Middle frontal gyrus (tissue), 1 donor: ENCODE measurements at regions not wholly inside any gene's neighbourhood (a gene's known extent, or its start where the extent isn't known, plus 50 kb on each side); places are given as distances from the start of the nearest gene placed in this dataset.
A peak's percentile ranks its signal among the peaks of the same experiment; 100 is the strongest.

Experiments
- DNase-seq: peaks from one replicate; pipeline ENCODE4 v3.0.0-alpha.2; 2015; ENCODE audit warnings: low spot score; ENCODE audit errors: extremely low spot score

DNA sequence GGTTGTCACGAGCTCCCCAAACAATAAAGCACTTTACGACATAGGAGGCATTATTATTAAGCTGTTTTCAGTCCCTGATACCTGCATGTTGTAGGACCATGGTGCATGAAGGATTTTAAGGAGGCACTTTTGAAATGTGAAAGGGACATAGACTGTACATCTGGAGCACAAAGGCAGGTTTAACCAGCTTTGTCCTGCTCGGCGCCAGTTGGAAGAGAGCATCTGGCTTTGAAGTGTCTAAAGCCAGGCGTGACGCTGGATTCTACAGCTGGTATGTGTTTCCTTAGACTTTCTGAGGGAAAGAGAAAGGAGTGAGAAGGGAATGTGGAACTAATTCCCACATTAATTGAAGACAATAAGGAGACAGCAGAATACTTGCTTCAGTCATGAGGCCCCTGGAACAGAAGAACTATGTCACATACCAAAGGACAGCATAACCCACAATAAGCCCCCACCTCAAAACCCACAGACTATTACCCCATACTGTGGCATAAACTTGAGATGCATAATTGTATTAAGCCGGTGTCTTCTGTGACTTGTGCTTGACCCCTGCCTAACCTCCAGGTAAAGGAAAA lies 381.0 kb upstream of the MEX3C start:
- DNase-seq: no peak

DNA sequence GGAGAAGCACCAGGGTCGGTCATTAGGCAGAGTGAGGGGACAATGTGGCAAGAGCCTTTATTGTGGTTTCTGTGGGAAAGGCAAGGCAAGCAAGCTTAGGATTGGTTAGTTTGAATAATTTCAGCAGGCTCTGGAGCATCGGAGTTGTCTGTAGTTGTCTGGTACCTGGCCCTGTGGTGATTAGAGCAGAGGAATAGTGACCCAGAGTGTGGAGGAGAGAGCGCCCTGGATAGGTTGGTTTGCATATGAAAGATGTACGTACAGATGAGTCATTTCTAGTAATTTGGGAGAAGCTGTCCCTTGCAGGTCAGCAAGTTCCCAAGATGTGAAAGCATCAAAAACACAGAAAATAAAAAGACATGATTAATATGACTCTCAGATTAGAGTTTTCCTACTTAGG lies 383.1 kb upstream of the MEX3C start:
- DNase-seq: no peak

DNA sequence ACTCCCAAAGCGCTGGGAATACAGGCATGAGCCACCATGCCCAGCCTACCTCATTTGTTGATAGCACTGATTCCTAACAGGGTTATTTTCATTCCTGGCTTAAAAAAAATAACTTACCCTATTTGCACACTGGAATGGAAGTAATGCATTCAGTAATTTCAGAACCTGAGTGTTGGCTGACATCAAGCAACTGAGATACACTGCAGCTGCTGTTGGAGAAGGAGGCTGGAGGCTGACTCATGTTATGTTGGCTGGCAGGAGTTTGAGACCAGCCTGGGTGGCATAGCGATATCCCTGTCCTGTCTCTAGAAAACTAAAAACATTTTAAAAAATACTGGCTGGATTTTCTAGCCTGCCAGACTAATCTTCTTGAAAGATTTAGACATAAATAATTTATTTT lies 385.1 kb upstream of the MEX3C start:
- no peak for DNase-seq

DNA sequence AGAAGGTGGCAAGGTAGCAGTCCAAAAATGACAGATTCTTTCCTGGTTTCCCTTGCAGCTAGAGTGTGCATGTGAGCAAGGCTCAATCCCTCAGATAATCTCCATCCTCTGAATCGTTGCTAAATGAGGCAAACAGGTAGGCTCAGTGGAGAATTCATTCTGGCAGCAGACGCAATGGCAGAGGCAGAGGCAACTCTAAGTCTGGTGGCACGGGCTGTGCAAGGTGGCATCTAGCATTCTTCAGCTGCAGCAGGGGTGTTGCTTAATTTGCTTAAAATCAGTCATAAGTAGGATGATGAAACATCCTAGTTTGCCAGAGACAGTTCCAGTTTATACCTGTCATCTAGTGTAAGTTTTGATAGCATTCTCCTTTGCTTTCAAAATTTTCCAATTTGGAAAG lies 391.1 kb upstream of the MEX3C start:
- no peak for DNase-seq

DNA sequence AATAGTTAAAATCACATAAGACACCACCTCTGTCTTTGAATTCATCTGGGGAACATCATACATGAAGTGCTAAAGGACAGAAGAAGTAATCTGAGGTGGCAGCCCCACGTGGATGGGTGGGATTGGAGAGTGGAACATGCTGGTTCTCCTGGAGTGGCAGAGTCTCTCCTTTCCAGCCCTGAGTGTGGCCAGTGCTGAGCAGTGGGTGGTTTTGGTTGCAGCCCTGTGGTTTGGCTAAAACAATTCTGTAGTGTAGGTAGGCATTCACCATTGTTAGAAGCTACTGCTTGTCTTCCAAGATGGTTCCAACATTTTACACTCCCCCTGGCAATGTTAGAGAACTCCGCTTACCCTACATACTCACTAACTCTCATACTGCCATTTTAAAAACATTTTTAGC lies 396.4 kb upstream of the MEX3C start:
- DNase-seq: no peak

DNA sequence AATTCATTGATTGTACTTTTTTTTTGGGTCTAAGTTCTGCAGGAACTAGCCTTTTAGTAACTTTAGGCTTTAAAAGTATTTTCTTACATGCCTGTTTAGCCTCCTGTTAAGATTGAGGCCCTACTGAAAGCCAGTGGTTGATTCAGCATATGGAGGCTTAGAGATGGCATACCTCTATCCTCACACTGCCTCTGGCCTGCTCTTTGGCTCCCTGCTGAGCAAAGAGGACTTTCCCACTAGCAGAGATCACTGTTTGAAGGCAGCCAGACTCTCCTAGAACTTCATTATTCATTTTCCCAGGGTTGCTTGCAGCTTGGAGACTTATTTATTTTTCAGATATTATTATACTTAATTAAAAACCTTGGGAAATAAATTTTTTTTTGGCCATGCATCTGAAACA lies 405.6 kb upstream of the MEX3C start:
- DNase-seq: no peak

DNA sequence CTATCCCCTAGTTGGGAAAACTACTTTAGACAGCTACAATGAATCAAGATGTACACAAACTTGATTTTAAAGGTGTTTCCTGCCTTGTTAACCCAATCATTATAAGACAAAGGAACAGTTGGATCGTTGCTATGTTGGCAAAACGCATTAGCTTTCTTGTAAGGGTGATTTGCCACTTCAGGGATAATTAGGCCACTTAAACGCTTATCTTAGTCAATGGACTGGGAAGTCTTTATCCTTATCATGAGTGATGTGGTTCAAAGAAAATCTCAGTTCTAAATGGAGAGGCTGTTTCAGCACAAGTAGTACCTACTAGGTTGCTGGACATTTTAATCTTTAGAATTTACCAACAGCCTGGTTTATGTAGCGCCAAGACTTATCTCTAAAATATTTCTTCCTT lies 406.1 kb upstream of the MEX3C start:
- DNase-seq: no peak

DNA sequence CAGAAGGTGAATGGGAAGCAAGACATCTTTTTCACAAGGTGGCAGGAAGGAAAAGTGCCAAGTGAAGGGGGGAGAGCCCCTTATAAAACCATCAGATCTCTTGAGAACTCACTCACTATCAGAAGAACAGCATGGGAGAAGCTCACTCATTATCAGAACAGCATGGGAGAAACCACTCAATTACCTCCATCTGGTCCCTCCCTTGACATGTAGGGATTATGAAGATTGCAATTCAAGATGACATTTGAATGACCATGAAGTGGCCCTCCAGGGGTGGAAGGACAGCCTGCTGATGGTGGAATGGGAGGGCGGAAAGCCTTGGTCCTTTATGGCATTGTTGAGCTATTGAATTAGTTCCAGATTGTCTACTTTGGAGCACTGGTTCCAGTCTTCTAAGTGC lies 413.0 kb upstream of the MEX3C start:
- no peak for DNase-seq

DNA sequence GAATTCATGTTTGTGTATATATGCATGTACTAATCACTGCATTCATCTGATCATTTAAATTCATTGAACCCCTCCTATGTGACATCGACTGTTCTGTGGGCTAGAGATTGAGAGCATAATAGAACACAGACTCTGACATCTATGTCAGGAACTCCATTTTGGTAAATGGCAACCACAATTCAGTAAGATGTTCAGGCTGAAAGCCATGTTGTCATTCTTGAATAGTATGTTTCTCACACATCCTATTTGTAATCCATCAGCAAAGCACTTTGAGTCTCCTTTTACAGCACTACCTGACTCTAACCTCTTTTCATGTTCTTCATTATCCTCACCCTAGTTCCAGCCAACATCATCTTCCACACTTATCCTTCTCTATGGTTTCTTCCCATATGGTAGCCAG lies 413.8 kb upstream of the MEX3C start:
- no peak for DNase-seq

DNA sequence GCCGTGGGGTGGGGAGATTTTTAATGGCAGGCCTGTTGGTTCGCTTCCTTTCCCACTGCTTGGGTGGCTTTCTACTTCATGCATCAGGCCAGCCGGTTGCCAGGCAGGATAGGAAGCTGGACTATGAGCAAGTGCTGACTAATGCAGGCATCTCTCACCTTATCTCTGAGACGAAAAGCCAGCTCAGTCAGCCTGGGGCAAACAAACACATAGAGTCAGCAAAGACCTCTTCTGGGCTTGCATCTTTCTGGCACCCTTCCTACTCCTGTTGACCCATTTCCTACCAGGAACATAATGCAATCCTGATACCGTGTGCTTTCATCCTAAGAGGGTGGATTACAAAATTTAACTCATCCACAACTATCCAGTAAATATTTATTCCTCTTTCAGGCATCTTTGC lies 416.6 kb upstream of the MEX3C start:
- DNase-seq: no peak

DNA sequence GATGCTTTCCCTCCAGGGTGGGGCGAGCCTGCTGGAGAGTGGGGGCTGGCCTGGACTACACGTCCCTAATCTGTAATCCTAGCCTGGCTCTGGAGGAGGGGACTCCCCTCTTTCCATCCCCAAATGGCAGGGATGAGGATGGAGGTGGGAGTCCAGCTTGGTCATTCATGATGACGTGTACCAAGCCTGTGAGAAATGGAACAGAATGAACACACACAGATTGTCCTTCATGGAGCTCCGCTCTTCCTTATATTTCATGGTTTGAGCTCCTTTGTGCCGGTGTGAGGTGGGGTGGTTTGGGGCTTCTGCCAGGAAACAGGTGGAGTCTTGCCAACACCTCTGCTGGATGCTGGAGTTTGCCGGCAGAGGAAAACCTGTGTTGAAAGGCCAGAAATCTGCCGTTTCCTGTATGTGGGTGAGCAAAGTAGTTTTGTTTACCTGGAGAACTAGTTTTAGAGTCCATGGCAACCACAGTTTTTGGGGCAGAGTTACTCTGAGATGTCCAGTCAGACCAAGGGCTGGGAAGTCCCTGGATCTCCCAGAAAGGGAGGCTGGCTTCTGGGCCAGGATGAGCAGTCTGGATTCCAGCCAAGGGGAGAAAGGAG lies 417.6 kb upstream of the MEX3C start:
- DNase-seq: no peak

DNA sequence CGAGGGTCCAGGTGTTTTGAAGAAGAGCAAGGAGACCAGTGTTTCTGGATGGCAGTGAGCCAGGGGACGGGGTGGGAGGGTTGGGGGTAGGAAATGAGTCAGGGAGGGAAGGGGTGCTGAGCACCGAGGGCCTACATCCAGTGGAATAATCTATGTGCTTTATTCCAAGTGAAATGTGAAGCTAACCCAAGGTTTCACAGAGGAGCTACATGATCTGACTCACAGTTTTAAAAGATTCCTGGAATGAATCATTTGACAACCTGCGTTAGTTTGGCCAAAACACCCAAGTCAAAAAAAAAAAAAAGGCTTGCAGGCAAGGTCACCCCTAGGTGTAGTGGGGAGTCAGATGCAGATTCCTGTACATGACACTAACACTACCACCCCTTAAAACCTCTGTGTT lies 419.7 kb upstream of the MEX3C start:
- DNase-seq: no peak

DNA sequence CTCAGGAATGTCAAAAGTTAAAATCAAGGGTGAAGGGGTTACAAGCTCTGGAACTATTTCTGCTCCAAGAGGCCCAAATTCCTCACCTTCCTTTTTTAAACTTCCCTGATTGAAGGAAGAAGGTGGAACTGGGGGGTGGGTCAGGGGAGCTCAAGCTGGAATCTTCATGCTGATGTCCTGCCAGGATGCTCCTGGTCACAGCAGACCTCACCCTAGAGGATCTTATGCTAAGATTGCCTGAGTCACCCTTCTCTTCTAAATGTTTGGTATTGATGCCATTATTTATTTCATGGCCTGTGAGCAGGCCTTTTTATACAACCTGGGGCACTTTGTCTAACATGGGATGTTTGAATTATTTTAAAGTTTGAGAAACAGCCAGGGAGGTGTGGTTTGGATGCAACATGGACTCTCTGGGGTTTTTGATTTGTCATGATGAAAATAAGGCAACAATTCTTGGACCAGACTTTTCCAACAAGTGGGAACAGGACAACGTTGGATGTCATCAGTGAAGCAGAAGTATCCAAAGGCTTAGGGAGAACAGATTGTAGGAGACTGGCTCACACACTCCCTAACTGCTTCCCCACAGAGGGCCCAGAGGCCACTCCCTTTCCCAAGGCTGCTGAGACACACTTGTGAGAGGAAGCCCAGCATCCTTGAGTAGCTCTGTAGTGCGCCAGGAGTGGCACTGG lies 420.2 kb upstream of the MEX3C start:
- no peak for DNase-seq

DNA sequence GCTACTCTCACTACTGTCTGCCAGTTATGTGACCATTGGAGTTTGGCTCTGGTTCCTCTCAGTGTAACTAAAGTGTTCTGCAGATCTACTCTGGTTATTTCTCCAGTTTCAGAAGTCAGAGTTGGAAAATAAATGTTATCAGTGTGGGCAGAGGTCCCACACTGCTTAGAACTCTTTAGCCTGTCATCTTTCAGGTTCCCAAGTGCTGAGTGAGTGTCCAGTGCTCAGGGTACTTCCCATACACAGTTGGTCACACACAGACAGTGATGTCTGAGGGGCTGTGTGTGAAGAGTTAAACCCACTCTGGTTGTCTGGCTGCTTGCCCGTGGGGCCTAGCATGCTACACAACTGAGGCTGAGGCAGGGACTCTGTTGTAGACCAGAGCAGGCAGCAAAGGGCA lies 421.8 kb upstream of the MEX3C start:
- no peak for DNase-seq

DNA sequence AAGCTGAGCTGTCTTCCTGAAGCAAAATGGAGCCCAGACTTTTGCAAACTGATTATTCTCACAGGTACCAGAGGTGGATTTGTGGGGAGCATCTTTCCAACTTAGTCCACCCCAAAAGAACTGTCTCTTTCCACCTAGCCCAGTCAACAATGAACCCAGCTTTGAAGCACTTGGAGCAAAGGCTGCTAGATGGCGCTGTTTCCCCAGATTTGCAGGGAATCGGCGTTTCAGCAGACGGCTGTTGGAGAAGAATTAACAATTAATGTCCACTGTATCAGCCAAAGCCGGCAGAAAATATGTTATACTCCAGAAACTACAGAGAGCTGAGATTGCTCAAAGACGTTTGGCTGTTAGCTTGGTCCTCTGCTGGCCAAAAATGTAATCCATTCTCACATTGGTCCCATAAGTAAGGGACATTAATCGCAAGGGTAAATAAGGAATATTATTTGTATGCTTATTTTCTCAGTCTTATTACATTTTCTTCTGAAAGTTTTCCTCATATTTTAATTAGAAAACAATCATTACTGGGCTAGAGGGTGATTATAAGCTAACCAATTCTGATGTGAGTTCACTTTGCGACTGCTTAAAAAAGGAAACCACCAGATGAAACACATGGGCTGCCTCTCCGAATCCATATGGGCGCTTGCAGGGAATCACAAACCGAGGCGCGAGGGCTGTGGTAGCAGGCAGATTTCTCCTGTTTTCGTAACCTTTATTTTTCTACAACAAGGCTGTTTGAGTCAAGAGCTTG lies 423.8 kb upstream of the MEX3C start:
- peak; percentile 61 for DNase-seq

DNA sequence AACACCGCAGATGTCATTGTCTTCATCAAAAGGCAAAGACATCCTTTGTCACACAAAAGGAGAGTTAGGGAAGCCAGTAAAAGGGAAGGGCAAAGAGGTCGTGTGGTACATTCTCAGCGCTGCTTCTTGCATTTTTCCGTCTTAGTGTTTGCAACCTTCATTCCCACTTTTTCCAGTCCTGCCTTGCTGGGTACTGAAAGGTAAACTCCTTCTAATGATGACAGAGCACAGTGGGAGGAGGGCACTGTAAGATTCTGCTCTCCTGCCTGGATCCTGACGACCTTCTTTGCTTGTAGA lies 424.3 kb upstream of the MEX3C start:
- no peak for DNase-seq

DNA sequence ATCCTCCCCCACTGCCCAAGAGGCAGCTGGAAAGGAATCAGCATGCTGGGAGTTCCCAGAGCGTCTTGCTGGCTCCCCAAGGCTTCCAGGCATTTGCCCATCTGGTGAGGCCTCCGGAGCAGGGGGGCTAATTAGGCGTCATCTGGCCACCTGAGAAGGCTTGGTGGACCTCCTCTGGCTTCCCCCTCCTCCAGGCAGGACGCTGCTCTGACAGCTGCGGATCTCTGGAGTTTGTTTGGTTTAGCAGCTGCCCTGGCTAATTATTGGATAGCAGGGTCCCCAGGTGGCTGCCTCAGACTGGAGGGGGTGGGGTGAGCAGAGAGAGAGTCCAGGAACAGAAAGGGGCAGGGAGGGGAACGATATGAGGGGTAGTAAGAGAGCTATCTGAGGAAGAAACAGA lies 425.2 kb upstream of the MEX3C start:
- DNase-seq: no peak

DNA sequence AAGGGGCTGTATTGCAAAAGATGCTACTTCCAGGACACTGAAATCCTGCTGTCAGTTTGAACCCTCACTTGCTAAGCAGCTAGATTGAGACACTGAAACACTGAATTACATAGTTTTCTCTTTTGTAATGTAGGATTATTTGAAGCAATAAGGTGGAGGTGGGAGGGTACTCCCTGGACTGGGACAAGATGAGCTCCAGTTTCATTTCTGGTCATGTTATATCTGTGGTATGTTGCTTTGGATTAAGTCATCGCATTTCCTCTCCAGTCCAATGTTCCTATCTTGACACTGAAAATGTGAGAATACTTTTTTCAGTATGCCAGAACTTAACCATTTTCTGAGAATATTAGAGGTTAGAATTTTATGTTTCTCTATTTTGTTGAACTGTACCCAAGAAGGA lies 426.2 kb upstream of the MEX3C start:
- DNase-seq: no peak

DNA sequence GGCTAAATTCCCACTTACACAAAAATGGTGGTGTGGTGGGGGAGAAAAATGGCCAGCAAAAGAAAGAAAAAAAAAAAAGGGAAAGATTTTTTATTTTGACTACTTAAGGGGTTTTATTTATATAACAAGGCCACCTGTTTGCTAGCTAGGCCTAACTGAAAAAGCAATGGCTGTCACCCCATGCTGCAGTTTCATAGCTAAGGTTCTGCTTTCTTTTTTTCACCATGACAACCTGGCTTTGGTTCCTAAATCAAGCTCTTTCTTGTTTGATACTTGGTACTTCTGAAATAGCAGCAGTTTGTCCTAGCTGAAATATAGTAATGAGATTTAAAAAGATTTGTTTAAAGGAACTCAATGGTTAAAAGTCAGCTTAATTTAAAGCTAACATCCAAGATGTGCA lies 433.2 kb upstream of the MEX3C start:
- no peak for DNase-seq

DNA sequence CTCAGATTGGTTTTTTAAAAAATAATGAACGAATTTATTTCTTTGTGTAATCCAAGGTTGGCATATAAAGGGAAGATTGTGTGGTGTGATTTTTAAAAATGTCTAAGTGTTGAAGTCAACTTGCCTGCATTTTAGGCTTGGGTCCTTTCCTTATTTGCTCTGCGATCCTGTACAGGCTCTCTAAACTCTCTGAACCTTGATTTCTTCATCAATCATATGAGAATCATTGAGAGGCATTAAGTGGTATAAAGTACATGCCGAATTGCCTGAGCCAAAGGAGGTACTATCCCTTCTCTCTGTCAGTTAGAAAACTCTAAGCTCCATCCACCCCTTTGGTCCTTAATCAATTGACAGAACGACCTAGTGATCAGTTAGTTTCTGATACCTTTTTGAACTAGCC lies 440.4 kb upstream of the MEX3C start:
- DNase-seq: no peak

DNA sequence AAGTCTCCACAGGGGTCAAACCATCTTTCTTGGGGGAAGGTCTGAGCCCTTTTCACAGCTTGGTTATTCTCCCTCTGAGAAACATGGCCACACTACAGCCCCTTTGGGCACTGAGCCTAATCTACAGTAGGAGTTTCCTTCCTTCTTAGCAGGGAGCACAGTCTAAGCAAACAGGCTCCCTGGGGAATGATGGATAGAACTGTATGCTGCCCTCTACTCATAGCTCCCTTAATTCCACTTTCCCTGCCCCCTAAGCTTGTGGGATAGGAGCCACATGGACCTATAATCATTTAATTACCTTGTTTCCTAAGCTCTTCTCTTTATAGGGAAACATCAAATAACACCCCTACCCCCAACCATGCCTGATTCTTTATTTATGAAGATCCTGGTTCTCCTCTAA lies 442.1 kb upstream of the MEX3C start:
- DNase-seq: no peak

DNA sequence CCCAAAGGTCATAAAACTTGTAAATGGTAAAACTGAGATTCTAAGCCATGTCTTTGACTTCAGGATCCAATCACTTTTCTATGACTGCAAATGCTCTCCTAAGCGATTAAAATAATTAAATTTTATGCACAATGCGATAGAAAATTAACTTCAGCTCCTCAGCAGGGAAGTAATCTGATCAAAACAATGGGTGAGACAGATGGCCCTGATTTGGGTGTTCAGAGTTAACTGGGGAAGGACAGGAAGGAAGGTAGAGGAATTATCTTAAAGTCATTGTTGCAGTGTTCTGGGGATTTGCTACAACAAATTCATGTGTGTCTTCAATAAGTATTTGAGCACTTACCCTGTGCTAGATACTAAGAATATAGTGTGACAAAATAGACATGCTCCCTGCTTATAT lies 446.0 kb upstream of the MEX3C start:
- no peak for DNase-seq

DNA sequence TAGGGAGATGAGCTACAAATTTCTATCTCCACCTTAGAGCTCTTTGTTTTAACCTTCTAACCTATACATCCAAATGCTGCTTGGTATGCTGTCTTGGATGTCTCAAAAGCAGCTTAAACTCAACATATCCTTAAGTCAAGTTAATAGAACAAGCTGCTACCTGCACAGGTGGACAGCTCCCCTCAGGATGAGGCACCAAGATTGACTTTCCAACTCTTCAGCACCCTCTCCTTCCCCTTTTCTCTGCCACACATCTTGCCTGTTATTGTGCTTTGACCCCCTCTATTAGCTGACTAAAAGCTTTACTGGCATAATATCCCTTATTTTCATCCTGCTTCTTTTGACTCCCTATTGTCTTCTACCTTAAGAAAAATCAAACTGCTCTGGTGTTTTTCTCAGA lies 448.1 kb upstream of the MEX3C start:
- DNase-seq: no peak
